ENCODE measurements at regions not wholly inside any gene's neighbourhood (a gene's known extent, or its start where the extent isn't known, plus 50 kb on each side); places are given as distances from the start of the nearest gene placed in this dataset.

GRCh38 chr4:102441978-102442911 lies 58.9 kb upstream of the NFKB1 start:
- no peak for DNase-seq

- DNase-seq = no peak
Measured at GRCh38 chr4:102444752-102445151, 56.4 kb upstream of the NFKB1 start.

- DNase-seq = no peak
Measured at GRCh38 chr4:102445213-102445612, 55.9 kb upstream of the NFKB1 start.

GRCh38 chr4:102447413-102447812 lies 53.7 kb upstream of the NFKB1 start:
- peak in 1 of 2 donors; percentile 40 for DNase-seq

GRCh38 chr4:102449751-102450352 lies 51.3 kb upstream of the NFKB1 start:
- DNase-seq = peak; percentile 57 to 83

- DNase-seq = no peak
Measured at GRCh38 chr4:102451266-102451665, 49.9 kb upstream of the NFKB1 start.

Measured in CD4-positive, alpha-beta T cell treated with Interferon alpha-2 for 1 hour (primary cell).